ENCODE measurements at regions not wholly inside any gene's neighbourhood (a gene's known extent, or its start where the extent isn't known, plus 50 kb on each side); places are given as distances from the start of the nearest gene placed in this dataset.
"Not testable (repeated sequence)": the region's sequence is repeated elsewhere in the genome, so short reads cannot be mapped to it uniquely, and the experiment has no call there.

- 57 to 87% methylated on average over 1 of the region's 1 CpG for WGBS, 2 donors
- Histone ChIP-seq H3K4me3 (no peak overlapping the region), H3K9me3 (no peaks in the 10 kb centered on the region), H3K4me1 (no peaks in the 10 kb centered on the region), H3K36me3 (no peaks in the 10 kb centered on the region), H3K27ac (no peak overlapping the region), H3K27me3 (no peaks in the 10 kb centered on the region)
- no peak for DNase-seq
- TF ChIP-seq CTCF (IDR thresholded peaks at IDR 0.05): no peak
- no peak for ATAC-seq
- intact Hi-C loops (cut with DNase I): no loop called here
- FAIRE-seq: no peak
Observed at GRCh38 chr12:74250891-74251290, 286.7 kb upstream of the ATXN7L3B start.

- H3K27ac ChIP-seq; ATAC-seq; intact Hi-C loops (cut with DNase I); H3K4me1 ChIP-seq; FAIRE-seq; DNase-seq; H3K36me3 ChIP-seq; H3K27me3 ChIP-seq; H3K4me3 ChIP-seq; H3K9me3 ChIP-seq: not testable (repeated sequence)
- WGBS, 2 donors: 63% methylated on average over 4 of the region's 4 CpGs
Observed at GRCh38 chr12:74253826-74254225, 283.8 kb upstream of the ATXN7L3B start.

- TF ChIP-seq CTCF (IDR thresholded peaks at IDR 0.05): no peak
- intact Hi-C loops (cut with DNase I): no loop called here
- FAIRE-seq: no peak
- H3K9me3 ChIP-seq: no peaks in the 10 kb centered on the region
- no peak overlapping the region for H3K27ac ChIP-seq
- ATAC-seq: no peak
- no peak overlapping the region for H3K4me3 ChIP-seq
- H3K27me3 ChIP-seq: no peaks in the 10 kb centered on the region
- no peaks in the 10 kb centered on the region for H3K36me3 ChIP-seq
- H3K4me1 ChIP-seq: no peaks in the 10 kb centered on the region
- no peak for DNase-seq
Observed at GRCh38 chr12:74254784-74255183, 282.9 kb upstream of the ATXN7L3B start.

GRCh38 chr12:74259199-74259598 is 278.4 kb upstream of the ATXN7L3B start:
- WGBS, 2 donors: 68 to 73% methylated on average over 1 of the region's 1 CpG
- no peaks in the 10 kb centered on the region for H3K4me1 ChIP-seq
- no peak for FAIRE-seq
- no peaks in the 10 kb centered on the region for H3K36me3 ChIP-seq
- no peak for DNase-seq
- ATAC-seq: no peak
- H3K4me3 ChIP-seq: no peak overlapping the region
- intact Hi-C loops (cut with DNase I): no loop called here
- no peak for TF ChIP-seq CTCF (IDR thresholded peaks at IDR 0.05)
- H3K27ac ChIP-seq: no peak overlapping the region
- no peaks in the 10 kb centered on the region for H3K27me3 ChIP-seq
- no peaks in the 10 kb centered on the region for H3K9me3 ChIP-seq

- no peak overlapping the region for H3K4me3 ChIP-seq
- WGBS, 2 donors: 86 to 89% methylated on average over 15 of the region's 15 CpGs
- intact Hi-C loops (cut with DNase I): no loop called here
- FAIRE-seq (no peak), ATAC-seq (no peak), DNase-seq (no peak)
- no peak for TF ChIP-seq CTCF (IDR thresholded peaks at IDR 0.05)
- H3K4me1 ChIP-seq: no peaks in the 10 kb centered on the region
- H3K36me3 ChIP-seq: no peaks in the 10 kb centered on the region
- H3K27me3 ChIP-seq: no peaks in the 10 kb centered on the region
- no peak overlapping the region for H3K27ac ChIP-seq
- no peaks in the 10 kb centered on the region for H3K9me3 ChIP-seq
Observed at GRCh38 chr12:74264692-74265091, 272.9 kb upstream of the ATXN7L3B start.

- H3K9me3 ChIP-seq; ATAC-seq; H3K36me3 ChIP-seq; intact Hi-C loops (cut with DNase I); H3K27me3 ChIP-seq; DNase-seq; FAIRE-seq; H3K27ac ChIP-seq; H3K4me3 ChIP-seq; H3K4me1 ChIP-seq: not testable (repeated sequence)
- WGBS, 2 donors: 83 to 92% methylated on average over 7 to 8 of the region's 8 CpGs
Observed at GRCh38 chr12:74269355-74269754, 268.3 kb upstream of the ATXN7L3B start.
